Spleen (tissue), 7 donors: ENCODE measurements at regions not wholly inside any gene's neighbourhood (a gene's known extent, or its start where the extent isn't known, plus 50 kb on each side); places are given as distances from the start of the nearest gene placed in this dataset.

Experiments used
- POLR2A ChIP-seq, 3 donors: fragments of 450-650 bp; IDR thresholded peaks; one replicate each; pipeline ENCODE4 v1.5.1; 2017; ENCODE audit warnings: antibody characterized with exemption in 3 of 3, mild to moderate bottlenecking in 1 of 3
- TF ChIP-seq, protein P1 (sequence below), 11 experiments: fragments of 200-600 bp in 7 of 11; fragments of 450-650 bp in 4 of 11; sonication (generic) in 4 of 11; IDR thresholded peaks in 8 of 11; conservative IDR thresholded peaks in 3 of 11; 1 replicate in 7 of 11; 2 replicates in 4 of 11; pipeline versions ENCODE4 v1.4.0 to v1.8.0; 2016 to 2021; ENCODE audit warnings: antibody characterized with exemption in 11 of 11, inconsistent platforms in 4 of 11, mild to moderate bottlenecking in 1 of 11
- donor health status: DM: no; HTN: no; CAD: no; lungs with moderate emphysema.
- donor health status: DM: no; HTN: no; CAD: no.
- donor health status: DM: no; HTN: no; CAD: no.

DNA sequence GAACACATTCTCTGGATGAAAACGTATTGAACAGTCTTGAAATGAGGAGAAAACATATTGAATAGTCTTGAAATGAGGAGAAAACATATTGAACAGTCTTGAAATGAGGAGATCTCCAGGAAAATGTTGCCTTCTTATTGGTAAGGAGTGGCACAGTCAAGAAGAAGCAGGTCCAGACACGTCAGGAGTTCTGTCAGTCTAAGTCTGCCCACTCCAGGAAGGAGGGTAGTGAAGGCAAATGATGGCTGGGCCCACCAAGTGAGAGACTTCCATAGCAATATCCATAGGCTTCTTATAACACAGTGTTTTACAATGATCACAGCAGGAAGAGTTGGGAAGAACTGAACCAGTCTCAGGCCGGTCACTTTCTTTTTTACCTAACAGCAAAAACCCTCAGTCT, 316.2 kb downstream of the ETAA1 start:
- TF ChIP-seq, protein P1, sequence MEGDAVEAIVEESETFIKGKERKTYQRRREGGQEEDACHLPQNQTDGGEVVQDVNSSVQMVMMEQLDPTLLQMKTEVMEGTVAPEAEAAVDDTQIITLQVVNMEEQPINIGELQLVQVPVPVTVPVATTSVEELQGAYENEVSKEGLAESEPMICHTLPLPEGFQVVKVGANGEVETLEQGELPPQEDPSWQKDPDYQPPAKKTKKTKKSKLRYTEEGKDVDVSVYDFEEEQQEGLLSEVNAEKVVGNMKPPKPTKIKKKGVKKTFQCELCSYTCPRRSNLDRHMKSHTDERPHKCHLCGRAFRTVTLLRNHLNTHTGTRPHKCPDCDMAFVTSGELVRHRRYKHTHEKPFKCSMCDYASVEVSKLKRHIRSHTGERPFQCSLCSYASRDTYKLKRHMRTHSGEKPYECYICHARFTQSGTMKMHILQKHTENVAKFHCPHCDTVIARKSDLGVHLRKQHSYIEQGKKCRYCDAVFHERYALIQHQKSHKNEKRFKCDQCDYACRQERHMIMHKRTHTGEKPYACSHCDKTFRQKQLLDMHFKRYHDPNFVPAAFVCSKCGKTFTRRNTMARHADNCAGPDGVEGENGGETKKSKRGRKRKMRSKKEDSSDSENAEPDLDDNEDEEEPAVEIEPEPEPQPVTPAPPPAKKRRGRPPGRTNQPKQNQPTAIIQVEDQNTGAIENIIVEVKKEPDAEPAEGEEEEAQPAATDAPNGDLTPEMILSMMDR (IDR thresholded peaks at IDR 0.05 in 8 of 11, conservative IDR thresholded peaks at IDR 0.05 in 3 of 11): no peak
- TF ChIP-seq POLR2A (IDR thresholded peaks at IDR 0.05): no peak
